Activated naive CD8-positive, alpha-beta T cell treated with anti-CD3 and anti-CD28 coated beads, Interleukin-2, amount 10 ng/mL, durations not matched to agents 7 days and 5 days (primary cell): ENCODE measurements at regions not wholly inside any gene's neighbourhood (a gene's known extent, or its start where the extent isn't known, plus 50 kb on each side); places are given as distances from the start of the nearest gene placed in this dataset.

ENCODE experiments used
- ATAC-seq: fragments of 150-1000 bp; cut with Tn5 transposase; one replicate; pipeline ENCODE4 v1.10.0; 2021; ENCODE audit warnings: low read depth, moderate library complexity
- POLR2A ChIA-PET: fragments of 350-600 bp; sonication (Branson Sonifier 250); formaldehyde crosslinking; loops from one replicate; lab custom pipeline; 2021; ENCODE audit warnings: antibody characterized with exemption; lab: Charles Lee
- DNase-seq: peaks from one replicate; pipeline ENCODE4 v3.0.0; 2021
- H3K27ac Mint-ChIP-seq: one replicate; pipeline ENCODE4 v1.8.0; 2022; ENCODE audit warnings: mild to moderate bottlenecking, mixed read lengths
- H3K27me3 Mint-ChIP-seq: one replicate; pipeline ENCODE4 v1.8.0; 2022; ENCODE audit warnings: mild to moderate bottlenecking, moderate library complexity, mixed read lengths
- H3K36me3 Mint-ChIP-seq: one replicate; pipeline ENCODE4 v1.8.0; 2021; ENCODE audit warnings: mild to moderate bottlenecking, mixed read lengths
- H3K4me1 Mint-ChIP-seq: one replicate; pipeline ENCODE4 v1.8.0; 2021; ENCODE audit warnings: mixed read lengths
- H3K4me3 Mint-ChIP-seq: one replicate; pipeline ENCODE4 v1.8.0; 2022; ENCODE audit warnings: mild to moderate bottlenecking, moderate library complexity, mixed read lengths
- H3K9me3 Mint-ChIP-seq: one replicate; pipeline ENCODE4 v1.8.0; 2021; ENCODE audit warnings: mixed read lengths

DNA sequence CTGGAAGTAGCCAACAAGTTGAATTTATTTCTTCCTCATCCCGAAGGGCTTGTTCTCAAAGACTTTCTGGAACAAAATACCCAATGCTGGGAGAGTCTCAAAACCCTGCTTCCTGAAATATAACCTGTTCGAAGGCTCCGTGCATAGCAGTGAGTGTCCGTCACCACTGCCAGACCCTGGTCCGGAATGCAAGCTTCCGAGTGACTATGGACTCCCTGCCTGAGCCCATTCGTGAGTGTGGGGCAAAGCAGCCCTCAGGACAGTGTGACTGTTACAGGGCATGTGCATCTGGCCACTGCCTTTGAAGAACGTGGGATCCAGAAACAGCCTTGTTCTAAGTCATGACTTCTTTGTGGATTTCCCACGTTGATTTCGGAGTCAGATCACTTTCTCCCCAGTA, 214.5 kb upstream of the IGF1R start:
- POLR2A ChIA-PET: no interaction called here
- ATAC-seq (no peak), DNase-seq (no peak)
- Mint-ChIP-seq H3K27ac (no peak overlapping the region), H3K4me1 (no peaks in the 10 kb centered on the region), H3K36me3 (no peaks in the 10 kb centered on the region), H3K27me3 (peaks cover 12% of the 10 kb centered on the region), H3K9me3 (no peaks in the 10 kb centered on the region), H3K4me3 (no peak overlapping the region)

DNA sequence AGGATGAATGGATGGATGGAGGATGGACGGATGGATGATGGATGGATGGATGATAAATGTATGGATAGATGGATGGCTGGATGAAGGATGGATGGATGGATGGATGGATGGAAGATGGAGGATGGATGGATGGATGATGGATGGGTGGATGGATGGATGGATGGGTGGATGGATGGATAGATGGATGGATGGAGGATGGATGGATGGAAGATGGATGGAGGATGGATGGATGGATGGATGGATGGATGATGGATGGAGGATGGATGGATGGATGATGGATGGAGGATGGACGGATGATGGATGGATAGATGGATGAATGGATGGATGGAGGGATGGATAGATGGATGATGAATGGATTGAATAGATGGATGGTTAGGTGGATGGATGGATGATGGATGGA, 210.6 kb upstream of the IGF1R start:
- no peaks in the 10 kb centered on the region for H3K9me3 Mint-ChIP-seq
- ATAC-seq (no peak), DNase-seq (no peak)
- peaks cover 9% of the 10 kb centered on the region for H3K27me3 Mint-ChIP-seq
- no peaks in the 10 kb centered on the region for H3K36me3 Mint-ChIP-seq
- no peak overlapping the region for H3K27ac Mint-ChIP-seq
- POLR2A ChIA-PET: no interaction called here
- H3K4me3 Mint-ChIP-seq: no peak overlapping the region
- peaks cover 3% of the 10 kb centered on the region for H3K4me1 Mint-ChIP-seq

DNA sequence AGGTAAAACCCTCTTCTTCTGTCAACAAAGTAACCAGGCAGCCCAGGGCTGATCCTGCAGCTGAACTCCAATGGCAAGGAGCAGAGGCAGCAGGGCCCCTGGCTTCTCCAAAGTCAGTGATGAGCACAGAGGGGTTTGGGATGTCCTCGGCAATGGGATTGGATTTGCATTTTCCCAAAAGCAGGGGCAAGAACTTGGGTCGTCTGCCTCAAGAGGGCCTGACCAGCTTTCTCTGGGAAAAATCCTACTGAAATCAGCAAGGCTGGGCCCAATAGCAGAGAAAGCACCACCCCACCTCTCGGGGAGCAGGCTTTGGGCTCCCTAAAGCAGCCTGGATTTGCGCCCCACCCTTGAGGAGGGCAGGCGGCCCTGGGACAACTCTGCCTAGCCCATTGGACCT, 210.0 kb upstream of the IGF1R start:
- no peak for ATAC-seq

DNA sequence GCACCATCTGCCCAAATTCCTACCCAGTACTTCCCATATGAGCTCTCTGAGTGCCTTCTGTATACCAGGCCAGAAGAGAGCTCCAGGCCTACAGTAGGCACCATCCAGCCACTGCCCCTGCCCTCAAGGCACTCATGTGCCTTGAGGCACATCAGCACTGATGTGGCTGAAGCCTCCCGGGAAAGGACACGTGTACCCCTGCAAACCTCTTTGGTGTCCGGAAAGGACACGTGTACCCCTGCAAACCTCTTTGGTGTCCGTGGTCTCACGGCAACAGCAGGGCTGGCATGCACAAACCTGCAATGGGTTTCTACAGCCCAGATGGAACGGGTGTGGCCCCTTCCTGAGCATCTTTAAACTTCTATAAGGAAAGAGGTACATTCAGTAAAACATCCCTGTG, 209.4 kb upstream of the IGF1R start:
- POLR2A ChIA-PET: no interaction called here
- ATAC-seq (no peak), DNase-seq (no peak)
- Mint-ChIP-seq H3K36me3 (no peaks in the 10 kb centered on the region), H3K27me3 (peaks cover 9% of the 10 kb centered on the region), H3K27ac (no peak overlapping the region), H3K4me3 (no peak overlapping the region), H3K4me1 (peaks cover 3% of the 10 kb centered on the region), H3K9me3 (no peaks in the 10 kb centered on the region)

More for the DNA sequence above, 210.0 kb upstream of the IGF1R start:
- no peaks in the 10 kb centered on the region for H3K9me3 Mint-ChIP-seq
- H3K4me3 Mint-ChIP-seq: no peak overlapping the region
- H3K27me3 Mint-ChIP-seq: peaks cover 9% of the 10 kb centered on the region
- peaks cover 3% of the 10 kb centered on the region for H3K4me1 Mint-ChIP-seq
- POLR2A ChIA-PET: no interaction called here
- no peak for DNase-seq
- H3K27ac Mint-ChIP-seq: no peak overlapping the region
- no peaks in the 10 kb centered on the region for H3K36me3 Mint-ChIP-seq

DNA sequence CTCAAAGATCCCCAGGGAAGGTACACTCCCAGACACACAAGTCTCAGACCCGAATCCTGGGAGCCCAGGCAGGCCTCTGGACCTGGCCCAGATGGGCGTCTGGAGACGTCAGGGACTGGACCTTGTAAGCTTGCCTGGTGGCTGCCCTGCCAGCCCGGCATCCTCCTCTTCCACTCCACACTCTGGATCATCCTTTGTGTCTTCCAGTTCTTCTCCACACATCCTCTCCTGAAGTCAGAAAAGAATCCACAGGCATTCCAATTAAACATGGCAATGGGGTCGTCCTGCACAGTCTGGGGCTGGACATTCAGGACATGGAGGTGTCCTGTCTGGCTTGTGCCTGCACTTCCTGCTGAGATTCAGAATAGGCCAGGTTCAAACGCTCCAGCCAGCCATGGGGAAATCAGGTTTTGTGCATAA, 208.8 kb upstream of the IGF1R start:
- Mint-ChIP-seq H3K27ac (no peak overlapping the region), H3K36me3 (no peaks in the 10 kb centered on the region), H3K27me3 (peaks cover 9% of the 10 kb centered on the region), H3K4me1 (peaks cover 3% of the 10 kb centered on the region), H3K9me3 (no peaks in the 10 kb centered on the region), H3K4me3 (no peak overlapping the region)
- no peak for ATAC-seq
- POLR2A ChIA-PET: no interaction called here
- DNase-seq: no peak

DNA sequence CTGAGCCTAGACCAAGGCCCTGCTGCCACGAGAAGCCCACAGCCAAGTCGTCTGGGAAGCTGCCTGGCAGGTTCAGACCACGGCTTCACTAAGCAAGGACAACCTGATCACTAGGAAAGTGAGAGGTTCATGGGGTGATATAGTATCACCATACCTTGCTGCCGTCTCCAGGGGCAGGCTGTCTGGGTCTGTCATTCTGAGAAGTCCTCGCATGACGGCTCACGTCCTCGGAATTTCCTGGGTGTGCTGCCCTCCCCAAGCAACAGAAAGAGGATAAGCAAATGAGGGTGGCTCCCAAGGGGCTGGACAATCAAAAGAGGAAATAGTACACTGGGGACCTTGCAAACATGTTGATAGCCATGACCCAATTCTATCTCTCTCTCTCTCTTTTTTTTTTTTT, 207.4 kb upstream of the IGF1R start:
- Mint-ChIP-seq H3K27ac (no peak overlapping the region), H3K4me3 (no peak overlapping the region), H3K4me1 (peaks cover 3% of the 10 kb centered on the region), H3K27me3 (peaks cover 12% of the 10 kb centered on the region), H3K36me3 (no peaks in the 10 kb centered on the region), H3K9me3 (no peaks in the 10 kb centered on the region)
- POLR2A ChIA-PET: no interaction called here
- ATAC-seq (no peak), DNase-seq (no peak)

DNA sequence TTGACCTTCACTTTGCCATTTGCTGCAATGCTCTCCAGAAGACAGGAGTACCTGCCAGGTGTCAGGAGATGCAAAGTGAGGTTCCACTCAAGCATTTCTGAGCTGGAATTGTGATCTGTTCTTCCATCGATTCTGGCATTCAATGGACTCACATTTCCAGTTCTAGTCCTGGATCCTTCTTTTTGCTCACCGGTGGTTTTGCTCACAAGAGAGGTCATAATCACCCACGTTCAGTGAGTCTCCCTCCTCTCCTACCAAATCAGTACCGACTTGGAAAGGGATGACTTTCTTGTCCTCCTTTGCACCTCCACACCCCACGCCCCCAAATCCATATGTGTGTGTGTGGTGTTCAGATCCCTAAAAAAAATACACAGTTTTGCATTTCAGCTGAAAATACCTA, 206.7 kb upstream of the IGF1R start:
- peaks cover 3% of the 10 kb centered on the region for H3K4me1 Mint-ChIP-seq
- POLR2A ChIA-PET: no interaction called here
- H3K27me3 Mint-ChIP-seq: peaks cover 12% of the 10 kb centered on the region
- H3K36me3 Mint-ChIP-seq: no peaks in the 10 kb centered on the region
- DNase-seq (no peak), ATAC-seq (no peak)
- no peak overlapping the region for H3K27ac Mint-ChIP-seq
- no peaks in the 10 kb centered on the region for H3K9me3 Mint-ChIP-seq
- no peak overlapping the region for H3K4me3 Mint-ChIP-seq

DNA sequence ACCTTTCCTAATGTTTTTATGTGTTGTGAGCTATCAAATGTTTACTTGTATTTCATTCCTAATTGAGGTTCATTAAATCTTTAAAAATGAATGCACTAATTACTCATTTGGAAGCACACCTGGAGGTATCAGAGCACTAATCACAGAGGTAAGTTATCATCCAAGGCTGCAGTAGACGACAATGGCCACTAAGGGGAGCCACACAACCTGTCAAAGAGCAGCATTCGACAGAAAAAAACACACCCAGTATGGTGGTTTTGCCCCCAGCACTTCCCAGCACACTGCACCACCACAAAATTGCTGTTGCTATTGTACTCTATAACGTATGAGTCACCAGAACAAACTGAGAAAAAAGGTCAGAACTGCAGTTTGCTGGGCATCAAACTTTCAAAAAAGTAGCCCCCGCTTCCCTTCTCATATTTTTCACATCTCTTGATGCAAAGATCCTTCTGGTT, 205.9 kb upstream of the IGF1R start:
- H3K4me1 Mint-ChIP-seq: peaks cover 3% of the 10 kb centered on the region
- peak; percentile 47 for DNase-seq
- no peak overlapping the region for H3K27ac Mint-ChIP-seq
- H3K36me3 Mint-ChIP-seq: no peaks in the 10 kb centered on the region
- H3K9me3 Mint-ChIP-seq: no peaks in the 10 kb centered on the region
- H3K4me3 Mint-ChIP-seq: no peak overlapping the region
- ATAC-seq: peak; percentile 56
- peaks cover 12% of the 10 kb centered on the region for H3K27me3 Mint-ChIP-seq
- POLR2A ChIA-PET: no interaction called here

DNA sequence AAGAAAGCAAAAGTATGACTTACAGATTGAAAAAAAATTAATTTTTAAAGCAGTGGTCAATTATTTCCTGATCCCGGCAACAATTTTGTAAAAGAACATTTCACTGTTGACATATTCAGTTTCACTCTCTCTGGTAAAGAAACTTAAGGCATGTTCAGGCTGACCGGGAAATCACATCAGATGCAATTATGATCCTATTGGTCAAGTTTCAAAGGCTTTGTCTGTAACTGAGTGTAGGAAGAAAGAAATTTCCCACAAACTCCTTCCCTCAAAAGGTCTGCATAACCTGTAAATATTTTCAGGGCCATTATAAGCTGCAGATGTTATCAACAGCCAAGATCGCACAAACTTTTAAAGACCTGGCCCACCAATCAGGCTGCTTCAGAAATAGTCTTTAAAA, 205.4 kb upstream of the IGF1R start:
- POLR2A ChIA-PET: no interaction called here
- Mint-ChIP-seq H3K9me3 (no peaks in the 10 kb centered on the region), H3K4me3 (no peak overlapping the region), H3K27ac (no peak overlapping the region), H3K36me3 (no peaks in the 10 kb centered on the region), H3K4me1 (peaks cover 3% of the 10 kb centered on the region), H3K27me3 (peaks cover 12% of the 10 kb centered on the region)
- DNase-seq (no peak), ATAC-seq (no peak)

DNA sequence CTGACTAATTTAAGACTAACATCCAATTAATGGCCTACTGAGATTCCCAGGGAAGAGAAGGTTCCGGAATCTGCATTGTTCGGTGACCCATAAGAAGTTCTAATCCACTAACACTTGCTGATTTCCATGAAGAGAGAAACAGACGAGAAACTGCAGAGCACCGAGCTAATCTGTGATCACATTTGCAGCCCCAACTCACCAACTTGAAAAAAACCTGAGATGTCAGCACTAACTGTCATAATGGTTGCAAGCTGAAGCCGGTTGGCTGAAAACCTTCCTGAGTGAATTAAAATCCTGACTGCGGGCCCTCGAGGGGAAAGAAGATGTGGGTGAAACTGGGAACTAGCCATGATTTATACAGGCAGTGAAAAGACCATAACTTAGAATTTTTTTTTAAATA, 204.8 kb upstream of the IGF1R start:
- H3K4me3 Mint-ChIP-seq: no peak overlapping the region
- ATAC-seq: no peak
- H3K9me3 Mint-ChIP-seq: no peaks in the 10 kb centered on the region
- H3K4me1 Mint-ChIP-seq: peaks cover 3% of the 10 kb centered on the region
- no peaks in the 10 kb centered on the region for H3K36me3 Mint-ChIP-seq
- H3K27me3 Mint-ChIP-seq: peaks cover 12% of the 10 kb centered on the region
- H3K27ac Mint-ChIP-seq: no peak overlapping the region
- no peak for DNase-seq
- POLR2A ChIA-PET: no interaction called here

DNA sequence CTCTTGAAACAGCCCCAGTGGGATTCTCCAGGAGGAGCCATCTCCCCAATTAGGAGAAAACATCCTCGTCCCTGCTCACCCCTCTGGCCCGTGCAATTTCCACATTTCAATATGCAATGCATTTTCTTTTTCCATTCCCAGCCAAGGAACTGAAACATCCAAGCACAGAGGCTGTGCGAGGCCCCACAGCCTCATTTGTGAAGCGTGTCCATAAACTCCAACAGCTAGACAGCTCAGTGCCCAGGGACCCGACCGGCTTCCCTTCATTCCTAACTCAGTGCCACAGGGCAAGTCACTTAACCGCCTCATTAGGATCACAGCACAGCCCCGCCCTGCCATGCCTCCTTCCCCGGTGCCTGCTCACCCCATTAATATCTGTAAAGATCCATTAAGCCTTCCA, 204.2 kb upstream of the IGF1R start:
- Mint-ChIP-seq H3K27ac (no peak overlapping the region), H3K4me1 (peaks cover 3% of the 10 kb centered on the region), H3K4me3 (no peak overlapping the region)

DNA sequence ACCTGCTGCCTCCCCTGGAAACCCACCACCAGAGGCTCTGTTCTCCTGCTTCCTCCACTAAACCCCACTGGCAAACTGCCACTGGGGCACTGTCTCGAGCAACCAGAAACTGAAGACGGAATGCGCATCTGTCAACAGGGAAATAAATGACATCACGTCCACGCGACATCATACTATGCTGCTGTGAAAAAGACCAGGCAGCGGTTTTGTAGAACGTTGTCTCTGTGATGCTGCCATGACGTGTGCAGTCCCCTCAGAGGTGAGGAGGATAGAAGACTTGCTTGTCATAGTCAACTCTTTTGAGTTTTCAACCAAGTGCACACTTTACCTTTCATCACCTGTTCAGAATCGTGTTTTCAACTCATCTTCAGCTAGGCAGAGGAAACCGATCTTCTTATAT, 203.0 kb upstream of the IGF1R start:
- Mint-ChIP-seq H3K4me3 (no peak overlapping the region), H3K27me3 (peaks cover 13% of the 10 kb centered on the region), H3K4me1 (peaks cover 3% of the 10 kb centered on the region), H3K27ac (no peak overlapping the region), H3K9me3 (no peaks in the 10 kb centered on the region), H3K36me3 (no peaks in the 10 kb centered on the region)
- POLR2A ChIA-PET: no interaction called here
- ATAC-seq (no peak), DNase-seq (no peak)

More for the DNA sequence above, 204.2 kb upstream of the IGF1R start:
- H3K9me3 Mint-ChIP-seq: no peaks in the 10 kb centered on the region
- no peak for DNase-seq
- no peaks in the 10 kb centered on the region for H3K36me3 Mint-ChIP-seq
- ATAC-seq: no peak
- POLR2A ChIA-PET: no interaction called here
- peaks cover 13% of the 10 kb centered on the region for H3K27me3 Mint-ChIP-seq

DNA sequence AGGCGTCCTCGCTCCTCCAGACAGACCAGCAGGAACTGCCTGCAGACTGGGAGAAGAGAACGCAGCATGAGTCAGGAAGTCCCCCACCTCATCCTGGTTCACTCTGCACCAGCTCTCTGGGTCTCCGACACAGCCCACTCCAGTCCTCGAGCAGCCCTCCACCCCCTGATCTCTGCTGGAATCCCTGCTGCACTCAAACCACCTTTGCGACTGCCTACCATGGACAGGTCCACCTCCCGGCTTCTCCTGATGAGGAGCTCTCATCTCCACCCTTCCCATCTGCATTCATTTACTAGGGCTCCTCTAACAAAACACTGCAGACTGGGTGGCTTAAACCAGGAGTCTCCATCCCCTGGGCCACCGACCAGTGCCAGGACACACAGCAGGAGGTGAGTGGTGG, 202.3 kb upstream of the IGF1R start:
- H3K9me3 Mint-ChIP-seq: no peaks in the 10 kb centered on the region
- H3K4me1 Mint-ChIP-seq: peaks cover 3% of the 10 kb centered on the region
- no peak overlapping the region for H3K27ac Mint-ChIP-seq
- DNase-seq: no peak
- POLR2A ChIA-PET: no interaction called here
- H3K27me3 Mint-ChIP-seq: peaks cover 13% of the 10 kb centered on the region
- H3K4me3 Mint-ChIP-seq: no peak overlapping the region
- no peak for ATAC-seq
- no peaks in the 10 kb centered on the region for H3K36me3 Mint-ChIP-seq

- H3K4me3 Mint-ChIP-seq: no peak overlapping the region
- no peaks in the 10 kb centered on the region for H3K9me3 Mint-ChIP-seq
- ATAC-seq (no peak), DNase-seq (no peak)
- no peak overlapping the region for H3K27ac Mint-ChIP-seq
- peaks cover 12% of the 10 kb centered on the region for H3K27me3 Mint-ChIP-seq
- H3K36me3 Mint-ChIP-seq: no peaks in the 10 kb centered on the region
- POLR2A ChIA-PET: no interaction called here
- peaks cover 3% of the 10 kb centered on the region for H3K4me1 Mint-ChIP-seq
These were observed 201.3 kb upstream of the IGF1R start for GRCh38 chr15:98447069-98447468.

DNA sequence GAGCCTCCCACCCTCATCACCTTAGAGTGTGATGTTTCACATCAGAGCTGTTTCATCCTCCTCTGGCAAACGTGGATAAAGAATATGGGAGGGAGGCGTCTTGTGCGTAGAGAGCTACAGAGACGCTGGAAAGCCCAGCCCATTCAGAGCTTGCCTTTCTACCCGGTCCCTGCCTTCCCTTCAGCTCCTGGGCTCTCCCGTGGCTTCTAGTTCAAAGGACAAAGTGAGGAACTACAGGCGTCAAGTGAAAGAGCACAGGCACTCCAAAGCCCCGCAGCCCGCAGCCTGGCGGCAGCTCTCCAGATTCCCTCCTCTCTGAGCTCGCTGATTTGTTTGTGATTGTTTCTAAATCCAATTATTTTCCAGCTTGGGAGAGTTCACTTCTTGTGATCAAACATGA, 197.1 kb upstream of the IGF1R start:
- Mint-ChIP-seq H3K4me1 (no peaks in the 10 kb centered on the region), H3K4me3 (no peak overlapping the region), H3K9me3 (no peaks in the 10 kb centered on the region), H3K27ac (no peak overlapping the region), H3K36me3 (no peaks in the 10 kb centered on the region), H3K27me3 (peaks cover 2% of the 10 kb centered on the region)
- ATAC-seq (no peak), DNase-seq (no peak)
- POLR2A ChIA-PET: no interaction called here
